Right forelimb (tissue), 1 donor: ENCODE measurements at regions not wholly inside any gene's neighbourhood (a gene's known extent, or its start where the extent isn't known, plus 50 kb on each side); places are given as distances from the start of the nearest gene placed in this dataset.
"Not testable (repeated sequence)": the region's sequence is repeated elsewhere in the genome, so short reads cannot be mapped to it uniquely, and the experiment has no call there.

ENCODE experiments used
- DNase-seq: peaks from one replicate; pipeline ENCODE4 v3.0.0-alpha.2; 2018

GRCh38 chrX:125089761-125090445 lies 229.8 kb upstream of the TEX13C start:
- no peak for DNase-seq

- DNase-seq: no peak
Observed at GRCh38 chrX:125093852-125094251, 225.8 kb upstream of the TEX13C start.

- no peak for DNase-seq
Observed at GRCh38 chrX:125094901-125095300, 224.8 kb upstream of the TEX13C start.

- DNase-seq: no peak
Observed at GRCh38 chrX:125096469-125096868, 223.2 kb upstream of the TEX13C start.

- DNase-seq: no peak
Observed at GRCh38 chrX:125096870-125097269, 222.8 kb upstream of the TEX13C start.

- no peak for DNase-seq
Observed at GRCh38 chrX:125101971-125102755, 217.5 kb upstream of the TEX13C start.

GRCh38 chrX:125103693-125104092 lies 216.0 kb upstream of the TEX13C start:
- DNase-seq: no peak

GRCh38 chrX:125108921-125109320 lies 210.8 kb upstream of the TEX13C start:
- DNase-seq: no peak

GRCh38 chrX:125131164-125131563 lies 188.5 kb upstream of the TEX13C start:
- DNase-seq: no peak

- DNase-seq: no peak
Observed at GRCh38 chrX:125132274-125132673, 187.4 kb upstream of the TEX13C start.

GRCh38 chrX:125137521-125137920 lies 182.2 kb upstream of the TEX13C start:
- no peak for DNase-seq

- DNase-seq: no peak
Observed at GRCh38 chrX:125150231-125150630, 169.4 kb upstream of the TEX13C start.

- DNase-seq: no peak
Observed at GRCh38 chrX:125151146-125151545, 168.5 kb upstream of the TEX13C start.

GRCh38 chrX:125152011-125152410 lies 167.7 kb upstream of the TEX13C start:
- DNase-seq: no peak

GRCh38 chrX:125153621-125154020 lies 166.1 kb upstream of the TEX13C start:
- no peak for DNase-seq

- not testable (repeated sequence) for DNase-seq
Observed at GRCh38 chrX:125154288-125155257, 165.1 kb upstream of the TEX13C start.

- DNase-seq: not testable (repeated sequence)
Observed at GRCh38 chrX:125155296-125156033, 164.2 kb upstream of the TEX13C start.

- DNase-seq: no peak
Observed at GRCh38 chrX:125170459-125170858, 149.2 kb upstream of the TEX13C start.

- no peak for DNase-seq
Observed at GRCh38 chrX:125172531-125172930, 147.1 kb upstream of the TEX13C start.

GRCh38 chrX:125175991-125176584 lies 143.6 kb upstream of the TEX13C start:
- no peak for DNase-seq

- DNase-seq: no peak
Observed at GRCh38 chrX:125193921-125194320, 125.8 kb upstream of the TEX13C start.

- no peak for DNase-seq
Observed at GRCh38 chrX:125198546-125198945, 121.1 kb upstream of the TEX13C start.
